ENCODE measurements at regions not wholly inside any gene's neighbourhood (a gene's known extent, or its start where the extent isn't known, plus 50 kb on each side); places are given as distances from the start of the nearest gene placed in this dataset.
A peak's percentile ranks its signal among the peaks of the same experiment; 100 is the strongest.

- Histone ChIP-seq H3K4me1 (no peaks in the 10 kb centered on the region), H3K27ac (no peak overlapping the region), H3K9me3 (no peaks in the 10 kb centered on the region), H3K27me3 (no peaks in the 10 kb centered on the region), H3K4me3 (no peak overlapping the region), H3K36me3 (no peaks in the 10 kb centered on the region)
- ATAC-seq (no peak), DNase-seq (no peak)
- intact Hi-C loops (cut with DNase I): no loop called here
- TF ChIP-seq, protein P1, sequence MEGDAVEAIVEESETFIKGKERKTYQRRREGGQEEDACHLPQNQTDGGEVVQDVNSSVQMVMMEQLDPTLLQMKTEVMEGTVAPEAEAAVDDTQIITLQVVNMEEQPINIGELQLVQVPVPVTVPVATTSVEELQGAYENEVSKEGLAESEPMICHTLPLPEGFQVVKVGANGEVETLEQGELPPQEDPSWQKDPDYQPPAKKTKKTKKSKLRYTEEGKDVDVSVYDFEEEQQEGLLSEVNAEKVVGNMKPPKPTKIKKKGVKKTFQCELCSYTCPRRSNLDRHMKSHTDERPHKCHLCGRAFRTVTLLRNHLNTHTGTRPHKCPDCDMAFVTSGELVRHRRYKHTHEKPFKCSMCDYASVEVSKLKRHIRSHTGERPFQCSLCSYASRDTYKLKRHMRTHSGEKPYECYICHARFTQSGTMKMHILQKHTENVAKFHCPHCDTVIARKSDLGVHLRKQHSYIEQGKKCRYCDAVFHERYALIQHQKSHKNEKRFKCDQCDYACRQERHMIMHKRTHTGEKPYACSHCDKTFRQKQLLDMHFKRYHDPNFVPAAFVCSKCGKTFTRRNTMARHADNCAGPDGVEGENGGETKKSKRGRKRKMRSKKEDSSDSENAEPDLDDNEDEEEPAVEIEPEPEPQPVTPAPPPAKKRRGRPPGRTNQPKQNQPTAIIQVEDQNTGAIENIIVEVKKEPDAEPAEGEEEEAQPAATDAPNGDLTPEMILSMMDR (IDR thresholded peaks at IDR 0.05): no peak
These were observed 97.4 kb upstream of the ADGRL2 start for GRCh38 chr1:81703391-81703755.

GRCh38 chr1:81702903-81703302 is 97.8 kb upstream of the ADGRL2 start:
- H3K27me3 ChIP-seq: no peaks in the 10 kb centered on the region
- H3K27ac ChIP-seq: no peak overlapping the region
- ATAC-seq: no peak
- TF ChIP-seq, protein P1 (IDR thresholded peaks at IDR 0.05): no peak
- intact Hi-C loops (cut with DNase I): no loop called here
- DNase-seq: no peak
- no peaks in the 10 kb centered on the region for H3K4me1 ChIP-seq
- H3K4me3 ChIP-seq: no peak overlapping the region
- no peaks in the 10 kb centered on the region for H3K9me3 ChIP-seq
- H3K36me3 ChIP-seq: no peaks in the 10 kb centered on the region

- TF ChIP-seq, protein P1 (IDR thresholded peaks at IDR 0.05): no peak
- intact Hi-C loops (cut with DNase I): no loop called here
- no peak for ATAC-seq
- no peaks in the 10 kb centered on the region for H3K4me1 ChIP-seq
- H3K27me3 ChIP-seq: no peaks in the 10 kb centered on the region
- H3K9me3 ChIP-seq: no peaks in the 10 kb centered on the region
- H3K27ac ChIP-seq: no peak overlapping the region
- no peaks in the 10 kb centered on the region for H3K36me3 ChIP-seq
- no peak overlapping the region for H3K4me3 ChIP-seq
- DNase-seq: no peak
These were observed 98.5 kb upstream of the ADGRL2 start for GRCh38 chr1:81702079-81702715.

DNA sequence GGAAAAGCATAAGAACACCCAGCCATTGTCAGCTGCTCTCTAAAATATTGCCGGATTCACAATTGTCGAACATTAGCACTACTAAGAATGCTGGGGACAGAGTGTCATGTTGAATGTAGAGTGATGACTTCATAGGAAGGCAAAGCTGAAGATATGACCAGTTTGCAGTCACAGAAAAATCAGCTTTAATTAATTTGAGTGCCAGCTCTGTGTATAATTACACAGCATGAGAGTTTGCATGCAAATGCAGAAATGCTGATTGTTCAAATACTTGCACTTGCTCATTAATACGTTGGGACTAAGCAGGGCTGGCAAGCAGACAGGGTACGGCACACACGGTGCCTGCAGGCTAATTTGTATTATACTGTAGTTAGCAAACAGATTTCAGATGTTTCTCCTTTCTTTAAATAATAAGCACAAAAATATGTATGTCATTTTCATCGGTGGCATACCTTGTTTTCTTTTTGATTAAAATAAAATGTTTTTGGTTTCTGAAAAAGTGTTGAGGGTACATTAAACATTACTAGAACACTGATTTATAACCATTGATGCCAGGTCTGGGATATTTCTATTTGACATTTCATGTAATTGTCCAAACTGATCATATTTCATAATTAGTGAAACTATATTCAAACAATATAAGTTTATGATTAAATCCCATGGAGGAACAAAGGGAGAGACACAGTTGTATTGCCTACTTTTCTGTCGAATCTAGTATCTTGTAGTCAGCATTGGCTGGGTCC is 99.8 kb upstream of the ADGRL2 start:
- Histone ChIP-seq H3K27me3 (no peaks in the 10 kb centered on the region), H3K36me3 (no peaks in the 10 kb centered on the region), H3K4me1 (no peaks in the 10 kb centered on the region), H3K27ac (no peak overlapping the region), H3K4me3 (no peak overlapping the region), H3K9me3 (no peaks in the 10 kb centered on the region)
- DNase-seq (no peak), ATAC-seq (no peak)
- TF ChIP-seq, protein P1 (IDR thresholded peaks at IDR 0.05): no peak
- intact Hi-C loops (cut with DNase I): no loop called here

DNA sequence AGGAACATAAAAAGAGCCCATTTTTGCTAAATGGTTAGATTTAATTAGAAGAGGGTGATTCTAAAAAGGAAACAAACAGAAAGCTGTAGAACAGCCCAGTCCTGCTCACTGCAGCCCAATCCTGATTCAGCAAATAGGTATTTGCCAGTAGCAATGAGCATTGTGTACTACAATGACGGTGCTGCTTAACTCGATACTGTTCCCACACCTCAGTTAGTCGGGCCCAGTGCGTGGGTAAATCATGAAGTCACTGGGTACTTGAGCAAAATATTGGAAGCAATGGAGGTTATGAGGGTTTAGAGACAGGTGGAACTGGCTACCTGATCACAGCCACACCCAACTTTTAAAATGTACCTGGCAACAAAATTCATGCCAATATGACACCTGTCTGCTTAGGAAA is 101.5 kb upstream of the ADGRL2 start:
- TF ChIP-seq, protein P1 (IDR thresholded peaks at IDR 0.05): no peak
- no peak overlapping the region for H3K4me3 ChIP-seq
- no peak overlapping the region for H3K27ac ChIP-seq
- no peak for DNase-seq
- H3K27me3 ChIP-seq: no peaks in the 10 kb centered on the region
- H3K9me3 ChIP-seq: no peaks in the 10 kb centered on the region
- intact Hi-C loops (cut with DNase I): no loop called here
- H3K4me1 ChIP-seq: no peaks in the 10 kb centered on the region
- peak; percentile 83 for ATAC-seq
- no peaks in the 10 kb centered on the region for H3K36me3 ChIP-seq
